Mesenchymal stem cell (in vitro differentiated cells and primary cell): ENCODE measurements at regions not wholly inside any gene's neighbourhood (a gene's known extent, or its start where the extent isn't known, plus 50 kb on each side); places are given as distances from the start of the nearest gene placed in this dataset.

Experiments
- DNase-seq: peaks from one replicate; pipeline ENCODE4 v3.0.0-alpha.2; 2013
- H2AFZ ChIP-seq: one replicate; pipeline ENCODE4 v1.6.1; 2013; ENCODE audit warnings: low read depth, mild to moderate bottlenecking, control low read depth, inconsistent platforms, low read length, moderate library complexity
- H2AK5ac ChIP-seq: 2 replicates; pipeline ENCODE4 v1.6.1; 2013; ENCODE audit warnings: low read length, moderate library complexity, mild to moderate bottlenecking, inconsistent platforms; ENCODE audit not compliant: severe bottlenecking
- H2BK120ac ChIP-seq: one replicate; pipeline ENCODE4 v1.6.1; 2013; ENCODE audit warnings: low read depth, mild to moderate bottlenecking, inconsistent platforms, low read length, moderate library complexity
- H2BK12ac ChIP-seq, 2 experiments: one replicate each; pipeline ENCODE4 v1.6.1; 2013; ENCODE audit warnings: inconsistent platforms in 2 of 2, low read length in 2 of 2, mild to moderate bottlenecking in 2 of 2, moderate library complexity in 2 of 2, control low read depth in 1 of 2
- H2BK15ac ChIP-seq: one replicate; pipeline ENCODE4 v1.6.1; 2013; ENCODE audit warnings: mild to moderate bottlenecking, low read depth, inconsistent platforms; ENCODE audit not compliant: poor library complexity, severe bottlenecking
- H2BK5ac ChIP-seq: 2 replicates; pipeline ENCODE4 v1.6.1; 2013; ENCODE audit warnings: low read depth, mild to moderate bottlenecking, low read length, control low read depth, inconsistent platforms; ENCODE audit not compliant: poor library complexity, severe bottlenecking
- H3K14ac ChIP-seq, 2 experiments: one replicate each; pipeline ENCODE4 v1.6.1; 2013; ENCODE audit warnings: inconsistent platforms in 2 of 2, low read length in 2 of 2, control low read depth in 1 of 2, mild to moderate bottlenecking in 1 of 2, moderate library complexity in 1 of 2
- H3K18ac ChIP-seq, 2 experiments: one replicate each; pipeline ENCODE4 v1.6.1; 2013; ENCODE audit warnings: inconsistent platforms in 2 of 2, low read length in 2 of 2, control low read depth in 1 of 2, low read depth in 1 of 2, mild to moderate bottlenecking in 1 of 2
- H3K23ac ChIP-seq, 2 experiments: one replicate each; pipeline ENCODE4 v1.6.1; 2013; ENCODE audit warnings: inconsistent platforms in 2 of 2, low read length in 2 of 2, mild to moderate bottlenecking in 2 of 2, moderate library complexity in 2 of 2, control low read depth in 1 of 2
- H3K27ac ChIP-seq: 2 replicates; pipeline ENCODE4 v1.5.1; 2013; ENCODE audit warnings: mild to moderate bottlenecking, moderate library complexity, low read length, control low read depth, inconsistent platforms; ENCODE audit not compliant: poor library complexity, severe bottlenecking
- H3K27me3 ChIP-seq, 2 experiments: 2 replicates each; pipeline versions ENCODE4 v1.6.1 to v1.7.0; 2013; ENCODE audit warnings: low read length in 2 of 2, mild to moderate bottlenecking in 2 of 2, moderate library complexity in 2 of 2, control low read depth in 1 of 2, inconsistent platforms in 1 of 2; ENCODE audit not compliant: control insufficient read depth in 1 of 2, insufficient read depth in 1 of 2
- H3K36me3 ChIP-seq, 2 experiments: 2 replicates each; pipeline versions ENCODE4 v1.6.1 to v1.7.0; 2013; ENCODE audit warnings: low read length in 2 of 2, control low read depth in 1 of 2, inconsistent platforms in 1 of 2, low read depth in 1 of 2, mild to moderate bottlenecking in 1 of 2; ENCODE audit not compliant: insufficient read depth in 2 of 2, control insufficient read depth in 1 of 2
- H3K4ac ChIP-seq, 2 experiments: one replicate each; pipeline ENCODE4 v1.6.1; 2013; ENCODE audit warnings: inconsistent platforms in 2 of 2, low read length in 2 of 2, mild to moderate bottlenecking in 2 of 2, moderate library complexity in 2 of 2, control low read depth in 1 of 2, low read depth in 1 of 2
- H3K4me1 ChIP-seq: 2 replicates; pipeline ENCODE4 v1.6.1; 2013; ENCODE audit warnings: low read depth, low read length, control low read depth; ENCODE audit not compliant: control insufficient read depth, insufficient read depth
- H3K4me2 ChIP-seq: 2 replicates; pipeline ENCODE4 v1.6.1; 2013; ENCODE audit warnings: low read length, mild to moderate bottlenecking, inconsistent platforms; ENCODE audit not compliant: poor library complexity, severe bottlenecking
- H3K4me3 ChIP-seq, 2 experiments: 2 replicates each; pipeline versions ENCODE4 v1.5.1 to v1.7.0; 2013; ENCODE audit warnings: low read length in 2 of 2, mild to moderate bottlenecking in 2 of 2, control low read depth in 1 of 2, low read depth in 1 of 2; ENCODE audit not compliant: insufficient read depth in 1 of 2
- H3K79me1 ChIP-seq: replicated peaks from 2 replicates; pipeline ENCODE4 v1.6.1; 2013; ENCODE audit warnings: mild to moderate bottlenecking, control low read depth, low read length, inconsistent platforms; ENCODE audit not compliant: poor library complexity, severe bottlenecking
- H3K9ac ChIP-seq: 2 replicates; pipeline ENCODE4 v1.7.0; 2013; ENCODE audit warnings: mild to moderate bottlenecking, low read length, moderate library complexity
- H3K9me3 ChIP-seq: 2 replicates; pipeline ENCODE4 v1.7.0; 2013; ENCODE audit warnings: mild to moderate bottlenecking, low read length; ENCODE audit not compliant: control insufficient read depth
- H4K8ac ChIP-seq: one replicate; pipeline ENCODE4 v1.6.1; 2013; ENCODE audit warnings: inconsistent platforms, mild to moderate bottlenecking, low read length, moderate library complexity
- H4K91ac ChIP-seq: one replicate; pipeline ENCODE4 v1.6.1; 2013; ENCODE audit warnings: mild to moderate bottlenecking, low read length, inconsistent platforms
- WGBS: methylation state at CpG from one replicate; pipeline ENCODE4 v1.1.7; 2013; ENCODE audit warnings: mixed read lengths; 5-methylcytosine and 5-hydroxymethylcytosine counted together

GRCh38 chr2:13996527-13996926 is 636.0 kb upstream of the LRATD1 start:
- no peaks in the 10 kb centered on the region for H3K4me1 ChIP-seq
- H3K36me3 ChIP-seq, result no peaks in the 10 kb centered on the region
- no peak overlapping the region for H2BK12ac ChIP-seq
- no peak overlapping the region for H4K8ac ChIP-seq
- no peak overlapping the region for H3K14ac ChIP-seq
- no peaks in the 10 kb centered on the region for H3K79me1 ChIP-seq
- no peak overlapping the region for H3K4ac ChIP-seq
- no peak overlapping the region for H3K4me3 ChIP-seq
- no peak for DNase-seq
- no peak overlapping the region for H3K9ac ChIP-seq
- peaks cover 37% of the 10 kb centered on the region for H3K9me3 ChIP-seq
- no peak overlapping the region for H2BK15ac ChIP-seq
- H3K27ac ChIP-seq, result no peak overlapping the region
- H3K27me3 ChIP-seq, result no peaks in the 10 kb centered on the region
- H3K23ac ChIP-seq, result no peak overlapping the region
- H2BK120ac ChIP-seq, result no peak overlapping the region
- no peak overlapping the region for H2AK5ac ChIP-seq
- no peak overlapping the region for H3K4me2 ChIP-seq
- no peak overlapping the region for H2BK5ac ChIP-seq
- no peak overlapping the region for H2AFZ ChIP-seq
- H3K18ac ChIP-seq, result no peak overlapping the region
- H4K91ac ChIP-seq, result no peak overlapping the region

GRCh38 chr2:14011190-14011589 is 621.3 kb upstream of the LRATD1 start:
- no peaks in the 10 kb centered on the region for H3K36me3 ChIP-seq

GRCh38 chr2:14015113-14015630 is 617.3 kb upstream of the LRATD1 start:
- no peak overlapping the region for H3K18ac ChIP-seq
- no peak overlapping the region for H4K8ac ChIP-seq
- H2AFZ ChIP-seq, result no peak overlapping the region
- no peak overlapping the region for H3K27ac ChIP-seq
- DNase-seq, result no peak
- no peak overlapping the region for H3K4me2 ChIP-seq
- no peak overlapping the region for H2BK120ac ChIP-seq
- no peak overlapping the region for H4K91ac ChIP-seq
- H3K4me1 ChIP-seq, result no peaks in the 10 kb centered on the region
- no peaks in the 10 kb centered on the region for H3K27me3 ChIP-seq
- H3K79me1 ChIP-seq, result no peaks in the 10 kb centered on the region
- no peak overlapping the region for H3K4ac ChIP-seq
- H2BK15ac ChIP-seq, result no peak overlapping the region
- H2BK12ac ChIP-seq, result no peak overlapping the region
- no peaks in the 10 kb centered on the region for H3K36me3 ChIP-seq
- 100% methylated on average over 2 of the region's 4 CpGs for WGBS
- H2AK5ac ChIP-seq, result no peak overlapping the region
- peaks cover 7% of the 10 kb centered on the region for H3K9me3 ChIP-seq
- no peak overlapping the region for H3K9ac ChIP-seq
- no peak overlapping the region for H3K4me3 ChIP-seq
- no peak overlapping the region for H3K14ac ChIP-seq
- H2BK5ac ChIP-seq, result no peak overlapping the region
- H3K23ac ChIP-seq, result no peak overlapping the region

More at GRCh38 chr2:14011190-14011589, 621.3 kb upstream of the LRATD1 start:
- Histone ChIP-seq H2AFZ (no peak overlapping the region), H3K9ac (no peak overlapping the region), H3K4me3 (no peak overlapping the region), H2AK5ac (no peak overlapping the region), H2BK15ac (no peak overlapping the region), H4K8ac (no peak overlapping the region), H3K4ac (no peak overlapping the region), H3K18ac (no peak overlapping the region), H3K79me1 (no peaks in the 10 kb centered on the region), H4K91ac (no peak overlapping the region), H2BK120ac (no peak overlapping the region), H3K14ac (no peak overlapping the region), H2BK12ac (no peak overlapping the region), H3K27me3 (no peaks in the 10 kb centered on the region), H3K9me3 (peaks cover 20% of the 10 kb centered on the region), H2BK5ac (no peak overlapping the region), H3K4me2 (no peak overlapping the region), H3K23ac (no peak overlapping the region), H3K4me1 (no peaks in the 10 kb centered on the region), H3K27ac (no peak overlapping the region)
- DNase-seq, result no peak
- WGBS, result 84% methylated on average over 4 of the region's 4 CpGs

DNA sequence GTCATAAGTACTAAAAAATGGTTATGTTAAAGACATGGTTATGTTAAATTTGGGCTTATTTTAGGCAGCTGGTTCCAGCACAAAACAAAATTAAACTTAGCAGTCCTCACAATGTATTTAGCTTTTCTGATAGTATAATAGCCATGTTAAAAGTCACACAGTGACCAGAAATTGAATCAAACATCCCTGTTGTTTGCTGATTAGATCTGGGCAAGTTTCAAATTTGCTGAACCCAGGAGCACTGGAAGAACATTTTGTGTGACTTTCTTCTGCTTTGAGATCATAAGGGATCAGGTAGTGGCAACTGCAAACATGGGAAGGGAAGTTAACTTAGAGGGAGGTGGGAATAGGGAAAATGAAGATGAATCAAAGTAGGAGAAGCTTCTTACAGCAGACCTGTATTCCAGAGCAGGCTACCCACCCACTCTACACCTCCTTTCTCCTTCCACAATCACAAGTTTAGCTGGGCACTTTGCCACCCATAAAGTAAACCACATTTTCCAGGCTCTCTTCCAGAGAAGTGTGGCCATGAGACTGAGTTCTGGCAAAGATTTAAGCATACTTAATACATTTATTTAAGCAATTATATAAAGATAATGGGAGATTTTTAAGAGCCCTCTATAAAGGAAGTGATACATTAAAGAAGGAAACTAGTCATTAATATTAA is 616.1 kb upstream of the LRATD1 start:
- Histone ChIP-seq H3K23ac (no peak overlapping the region), H2AK5ac (no peak overlapping the region), H2AFZ (no peak overlapping the region), H2BK5ac (no peak overlapping the region), H4K91ac (no peak overlapping the region), H3K27me3 (no peaks in the 10 kb centered on the region), H3K14ac (no peak overlapping the region), H3K4me1 (no peaks in the 10 kb centered on the region), H3K4me3 (no peak overlapping the region), H3K79me1 (no peaks in the 10 kb centered on the region), H3K9me3 (peaks cover 2% of the 10 kb centered on the region), H3K4ac (no peak overlapping the region), H2BK15ac (no peak overlapping the region), H3K9ac (no peak overlapping the region), H3K18ac (no peak overlapping the region), H3K27ac (no peak overlapping the region), H3K4me2 (no peak overlapping the region), H3K36me3 (no peaks in the 10 kb centered on the region), H4K8ac (no peak overlapping the region), H2BK120ac (no peak overlapping the region), H2BK12ac (no peak overlapping the region)
- DNase-seq, result no peak
